ENCODE measurements at regions not wholly inside any gene's neighbourhood (a gene's known extent, or its start where the extent isn't known, plus 50 kb on each side); places are given as distances from the start of the nearest gene placed in this dataset.
A peak's percentile ranks its signal among the peaks of the same experiment; 100 is the strongest.

- no peak overlapping the region for H3K18ac ChIP-seq (ENCODE audit: low read length)
- H3K4me3 ChIP-seq (ENCODE audit: low read depth, low read length), result no peak overlapping the region
- no peak overlapping the region for H3K4ac ChIP-seq (ENCODE audit: low read depth, low read length)
- no CpG with 5 or more reads among the region's 2 CpGs for WGBS (ENCODE audit: extremely low coverage, insufficient coverage, insufficient read length)
- H4K12ac ChIP-seq (ENCODE audit: low read depth, low read length), result no peak overlapping the region
- H3K9ac ChIP-seq (ENCODE audit: low read length), result no peak overlapping the region
- H2AFZ ChIP-seq (ENCODE audit: insufficient read depth, low read length, poor library complexity), result no peak overlapping the region
- no peaks in the 10 kb centered on the region for H3K4me1 ChIP-seq (ENCODE audit: control insufficient read depth in 1 of 2, insufficient read depth in 2 of 2, low read length in 2 of 2)
- H3K27ac ChIP-seq (ENCODE audit: low read depth, low read length), result no peak overlapping the region
- no peaks in the 10 kb centered on the region for H3K36me3 ChIP-seq (ENCODE audit: control insufficient read depth in 1 of 2, insufficient read depth in 2 of 2, low read length in 2 of 2)
- no peaks in the 10 kb centered on the region for H3K9me3 ChIP-seq (ENCODE audit: insufficient read depth, low read depth, low read length)
- H4K8ac ChIP-seq (ENCODE audit: low read depth, low read length), result no peak overlapping the region
- no peak overlapping the region for H2BK5ac ChIP-seq (ENCODE audit: low read depth, low read length, poor library complexity)
- no peak overlapping the region for H3K4me2 ChIP-seq (ENCODE audit: low read length)
- no peak overlapping the region for H3K14ac ChIP-seq (ENCODE audit: low read length)
- no peak overlapping the region for H4K91ac ChIP-seq (ENCODE audit: low read depth, low read length)
- H2BK12ac ChIP-seq (ENCODE audit: low read length), result no peak overlapping the region
- H3K79me1 ChIP-seq (ENCODE audit: low read length), result no peaks in the 10 kb centered on the region
- no peaks in the 10 kb centered on the region for H3K79me2 ChIP-seq (ENCODE audit: control insufficient read depth, insufficient read depth, low read length, poor library complexity)
- DNase-seq, result no peak
- H2BK120ac ChIP-seq (ENCODE audit: insufficient read depth, low read length, poor library complexity), result no peak overlapping the region
- H2AK5ac ChIP-seq (ENCODE audit: low read length), result no peak overlapping the region
- H3K23ac ChIP-seq (ENCODE audit: low read length), result no peak overlapping the region
- no peaks in the 10 kb centered on the region for H3K27me3 ChIP-seq (ENCODE audit: insufficient read depth, low read length)
These were observed 560.4 kb upstream of the CCDC54 start for GRCh38 chr3:106816838-106817237.

DNA sequence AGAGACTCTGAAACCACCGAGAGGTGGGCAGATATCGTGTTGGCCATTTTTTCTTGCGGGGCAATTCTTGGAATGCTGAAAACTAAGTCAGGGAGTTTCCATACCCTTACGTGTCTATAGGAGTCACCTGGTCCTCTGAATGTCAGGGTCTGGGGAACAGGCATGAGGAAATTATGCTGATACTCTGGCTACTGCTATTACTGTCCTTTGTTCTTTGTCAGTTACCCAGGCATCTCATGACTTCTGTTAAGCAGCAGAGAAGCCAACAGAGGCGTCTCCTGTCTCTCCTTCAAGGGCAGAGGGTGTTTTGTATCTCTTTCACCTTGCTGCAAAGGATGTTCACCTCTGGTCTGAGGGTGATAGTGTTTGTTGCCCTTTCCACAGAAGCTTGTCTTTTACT lies 559.5 kb upstream of the CCDC54 start:
- Histone ChIP-seq H3K4me3 (ENCODE audit: low read depth, low read length) (no peak overlapping the region), H3K79me1 (ENCODE audit: low read length) (no peaks in the 10 kb centered on the region), H3K9ac (ENCODE audit: low read length) (no peak overlapping the region), H3K9me3 (ENCODE audit: insufficient read depth, low read depth, low read length) (peaks cover 2% of the 10 kb centered on the region), H3K14ac (ENCODE audit: low read length) (no peak overlapping the region), H3K27ac (ENCODE audit: low read depth, low read length) (no peak overlapping the region), H2AK5ac (ENCODE audit: low read length) (no peak overlapping the region), H3K36me3 (ENCODE audit: control insufficient read depth in 1 of 2, insufficient read depth in 2 of 2, low read length in 2 of 2) (no peaks in the 10 kb centered on the region), H2AFZ (ENCODE audit: insufficient read depth, low read length, poor library complexity) (no peak overlapping the region), H2BK5ac (ENCODE audit: low read depth, low read length, poor library complexity) (no peak overlapping the region), H3K79me2 (ENCODE audit: control insufficient read depth, insufficient read depth, low read length, poor library complexity) (no peaks in the 10 kb centered on the region), H3K4me2 (ENCODE audit: low read length) (no peak overlapping the region), H3K4ac (ENCODE audit: low read depth, low read length) (no peak overlapping the region), H4K8ac (ENCODE audit: low read depth, low read length) (no peak overlapping the region), H3K4me1 (ENCODE audit: control insufficient read depth in 1 of 2, insufficient read depth in 2 of 2, low read length in 2 of 2) (no peaks in the 10 kb centered on the region), H4K12ac (ENCODE audit: low read depth, low read length) (no peak overlapping the region), H3K18ac (ENCODE audit: low read length) (no peak overlapping the region), H2BK12ac (ENCODE audit: low read length) (no peak overlapping the region), H3K27me3 (ENCODE audit: insufficient read depth, low read length) (no peaks in the 10 kb centered on the region), H4K91ac (ENCODE audit: low read depth, low read length) (no peak overlapping the region), H3K23ac (ENCODE audit: low read length) (no peak overlapping the region), H2BK120ac (ENCODE audit: insufficient read depth, low read length, poor library complexity) (no peak overlapping the region)
- peak in 1 of 2 donors; percentile 11 for DNase-seq
- no CpG with 5 or more reads among the region's 5 CpGs for WGBS (ENCODE audit: extremely low coverage, insufficient coverage, insufficient read length)

- Histone ChIP-seq H3K4ac (ENCODE audit: low read depth, low read length) (no peak overlapping the region), H2BK120ac (ENCODE audit: insufficient read depth, low read length, poor library complexity) (no peak overlapping the region), H3K79me2 (ENCODE audit: control insufficient read depth, insufficient read depth, low read length, poor library complexity) (no peaks in the 10 kb centered on the region), H4K91ac (ENCODE audit: low read depth, low read length) (no peak overlapping the region), H3K9ac (ENCODE audit: low read length) (no peak overlapping the region), H2AK5ac (ENCODE audit: low read length) (no peak overlapping the region), H3K27ac (ENCODE audit: low read depth, low read length) (no peak overlapping the region), H3K23ac (ENCODE audit: low read length) (no peak overlapping the region), H3K79me1 (ENCODE audit: low read length) (peaks cover 3% of the 10 kb centered on the region), H3K9me3 (ENCODE audit: insufficient read depth, low read depth, low read length) (peaks cover 2% of the 10 kb centered on the region), H3K4me3 (ENCODE audit: low read depth, low read length) (no peak overlapping the region), H3K36me3 (ENCODE audit: control insufficient read depth in 1 of 2, insufficient read depth in 2 of 2, low read length in 2 of 2) (no peaks in the 10 kb centered on the region), H3K4me1 (ENCODE audit: control insufficient read depth in 1 of 2, insufficient read depth in 2 of 2, low read length in 2 of 2) (no peaks in the 10 kb centered on the region), H4K12ac (ENCODE audit: low read depth, low read length) (no peak overlapping the region), H3K18ac (ENCODE audit: low read length) (no peak overlapping the region), H3K4me2 (ENCODE audit: low read length) (no peak overlapping the region), H2BK12ac (ENCODE audit: low read length) (no peak overlapping the region), H3K27me3 (ENCODE audit: insufficient read depth, low read length) (no peaks in the 10 kb centered on the region), H3K14ac (ENCODE audit: low read length) (no peak overlapping the region), H2AFZ (ENCODE audit: insufficient read depth, low read length, poor library complexity) (no peak overlapping the region), H4K8ac (ENCODE audit: low read depth, low read length) (no peak overlapping the region), H2BK5ac (ENCODE audit: low read depth, low read length, poor library complexity) (no peak overlapping the region)
- WGBS (ENCODE audit: extremely low coverage, insufficient coverage, insufficient read length), result no CpG with 5 or more reads among the region's 1 CpG
- DNase-seq, result no peak
These were observed 557.8 kb upstream of the CCDC54 start for GRCh38 chr3:106819440-106819839.

DNA sequence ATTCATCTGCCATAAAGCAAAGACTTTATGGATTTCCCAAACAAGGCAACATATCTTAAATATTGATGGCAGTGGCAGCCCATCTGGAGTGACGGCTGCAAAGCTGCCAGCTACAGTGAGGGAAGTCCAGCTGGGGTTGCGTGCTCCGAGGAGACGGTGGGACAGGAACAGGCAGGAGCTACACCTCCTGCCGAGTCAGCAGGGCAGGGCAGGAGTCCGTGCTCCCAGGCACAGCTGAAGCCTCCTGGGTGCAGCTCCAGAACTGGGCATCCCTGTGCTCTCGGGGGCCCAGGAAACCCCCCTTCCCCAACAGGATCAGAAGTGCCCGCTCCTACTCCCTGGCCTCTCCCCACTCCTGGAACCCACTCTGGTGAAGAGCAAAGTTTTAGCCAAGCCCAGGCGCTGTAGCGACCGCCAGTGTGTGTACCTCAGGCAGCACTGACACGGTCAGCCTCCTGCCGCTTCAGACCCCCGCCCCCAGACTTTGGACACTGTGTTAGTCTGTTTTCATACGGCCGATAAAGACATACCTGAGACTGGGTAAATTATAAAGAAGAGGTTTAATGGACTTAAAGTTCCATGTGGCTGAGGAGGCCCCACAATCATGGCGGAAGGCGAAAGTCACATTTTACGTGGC lies 556.4 kb upstream of the CCDC54 start:
- H3K9me3 ChIP-seq (ENCODE audit: insufficient read depth, low read depth, low read length), result peaks cover 2% of the 10 kb centered on the region
- H3K36me3 ChIP-seq (ENCODE audit: control insufficient read depth in 1 of 2, insufficient read depth in 2 of 2, low read length in 2 of 2), result no peaks in the 10 kb centered on the region
- WGBS (ENCODE audit: extremely low coverage, insufficient coverage, insufficient read length), result no CpG with 5 or more reads among the region's 19 CpGs
- no peak overlapping the region for H2BK12ac ChIP-seq (ENCODE audit: low read length)
- H3K27me3 ChIP-seq (ENCODE audit: insufficient read depth, low read length), result no peaks in the 10 kb centered on the region
- H2BK5ac ChIP-seq (ENCODE audit: low read depth, low read length, poor library complexity), result no peak overlapping the region
- H3K14ac ChIP-seq (ENCODE audit: low read length), result no peak overlapping the region
- H3K18ac ChIP-seq (ENCODE audit: low read length), result no peak overlapping the region
- H3K27ac ChIP-seq (ENCODE audit: low read depth, low read length), result no peak overlapping the region
- H3K9ac ChIP-seq (ENCODE audit: low read length), result no peak overlapping the region
- H4K8ac ChIP-seq (ENCODE audit: low read depth, low read length), result no peak overlapping the region
- H4K12ac ChIP-seq (ENCODE audit: low read depth, low read length), result no peak overlapping the region
- no peak overlapping the region for H3K4ac ChIP-seq (ENCODE audit: low read depth, low read length)
- DNase-seq, result no peak
- H2AFZ ChIP-seq (ENCODE audit: insufficient read depth, low read length, poor library complexity), result no peak overlapping the region
- H3K4me3 ChIP-seq (ENCODE audit: low read depth, low read length), result no peak overlapping the region
- peaks cover 0 to 6% of the 10 kb centered on the region in 2 experiments for H3K4me1 ChIP-seq (ENCODE audit: control insufficient read depth in 1 of 2, insufficient read depth in 2 of 2, low read length in 2 of 2)
- no peak overlapping the region for H2AK5ac ChIP-seq (ENCODE audit: low read length)
- no peak overlapping the region for H3K4me2 ChIP-seq (ENCODE audit: low read length)
- no peak overlapping the region for H4K91ac ChIP-seq (ENCODE audit: low read depth, low read length)
- peaks cover 4% of the 10 kb centered on the region for H3K79me1 ChIP-seq (ENCODE audit: low read length)
- H2BK120ac ChIP-seq (ENCODE audit: insufficient read depth, low read length, poor library complexity), result no peak overlapping the region
- no peaks in the 10 kb centered on the region for H3K79me2 ChIP-seq (ENCODE audit: control insufficient read depth, insufficient read depth, low read length, poor library complexity)
- no peak overlapping the region for H3K23ac ChIP-seq (ENCODE audit: low read length)

All from trophoblast cell (in vitro differentiated cells and primary cell).